ENCODE measurements at regions not wholly inside any gene's neighbourhood (a gene's known extent, or its start where the extent isn't known, plus 50 kb on each side); places are given as distances from the start of the nearest gene placed in this dataset.

- DNase-seq (ENCODE audit: low read depth), result no peak
- no peak for TF ChIP-seq CTCF (IDR thresholded peaks at IDR 0.05; ENCODE audit: insufficient read depth, low read depth, low read length, missing control alignments)
- no peak overlapping the region for H3K4me3 ChIP-seq (ENCODE audit: low read length)
These were observed 51.0 kb upstream of the LIFR start for GRCh38 chr5:38607396-38607795.

- H3K4me3 ChIP-seq (ENCODE audit: low read length), result no peak overlapping the region
- no peak for TF ChIP-seq CTCF (IDR thresholded peaks at IDR 0.05; ENCODE audit: insufficient read depth, low read depth, low read length, missing control alignments)
- DNase-seq (ENCODE audit: low read depth), result no peak
These were observed 51.6 kb upstream of the LIFR start for GRCh38 chr5:38607930-38608564.

GRCh38 chr5:38608874-38609273 is 52.4 kb upstream of the LIFR start:
- no peak for TF ChIP-seq CTCF (IDR thresholded peaks at IDR 0.05; ENCODE audit: insufficient read depth, low read depth, low read length, missing control alignments)
- DNase-seq (ENCODE audit: low read depth), result no peak
- no peak overlapping the region for H3K4me3 ChIP-seq (ENCODE audit: low read length)

GRCh38 chr5:38612851-38613250 is 56.4 kb upstream of the LIFR start:
- TF ChIP-seq CTCF (IDR thresholded peaks at IDR 0.05; ENCODE audit: insufficient read depth, low read depth, low read length, missing control alignments), result no peak
- H3K4me3 ChIP-seq (ENCODE audit: low read length), result no peak overlapping the region

DNA sequence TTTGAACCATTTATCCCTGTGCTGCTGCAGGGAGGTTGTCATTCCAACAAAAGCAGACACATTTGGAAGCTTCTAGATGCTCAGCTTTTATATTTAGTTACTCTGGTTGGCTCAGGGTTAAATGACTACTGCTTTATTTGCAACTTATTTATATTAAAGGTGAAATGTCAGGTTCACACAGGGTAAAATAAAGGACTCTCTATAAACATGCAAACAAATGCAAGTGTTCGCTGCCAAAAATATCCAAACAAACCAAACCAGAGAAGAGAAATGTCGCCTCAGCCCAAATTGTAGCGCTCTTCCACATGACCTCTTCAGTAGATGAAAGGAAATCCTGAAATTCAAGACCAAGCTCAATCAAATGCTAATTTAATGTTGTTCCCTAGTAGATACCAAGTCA is 57.0 kb upstream of the LIFR start:
- TF ChIP-seq CTCF (IDR thresholded peaks at IDR 0.05; ENCODE audit: insufficient read depth, low read depth, low read length, missing control alignments), result no peak
- no peak for DNase-seq (ENCODE audit: low read depth)

More at GRCh38 chr5:38612851-38613250, 56.4 kb upstream of the LIFR start:
- no peak for DNase-seq (ENCODE audit: low read depth)

GRCh38 chr5:38613992-38614836 is 57.8 kb upstream of the LIFR start:
- H3K4me3 ChIP-seq (ENCODE audit: low read length), result no peak overlapping the region
- no peak for TF ChIP-seq CTCF (IDR thresholded peaks at IDR 0.05; ENCODE audit: insufficient read depth, low read depth, low read length, missing control alignments)
- DNase-seq (ENCODE audit: low read depth), result peak; percentile 69

More for the DNA sequence above, 57.0 kb upstream of the LIFR start:
- no peak overlapping the region for H3K4me3 ChIP-seq (ENCODE audit: low read length)
